GM19023 (cell line): ENCODE measurements at regions not wholly inside any gene's neighbourhood (a gene's known extent, or its start where the extent isn't known, plus 50 kb on each side); places are given as distances from the start of the nearest gene placed in this dataset.

ENCODE experiments used
- ATAC-seq: cut with Tn5 transposase; IDR thresholded peaks from one replicate; pipeline ENCODE4 v1.9.1; 2021; ENCODE audit warnings: mild to moderate bottlenecking, moderate library complexity; ENCODE audit not compliant: unreplicated experiment

- ATAC-seq = no peak
Observed at GRCh38 chr20:50339466-50339901, 148.9 kb downstream of the CEBPB start.

GRCh38 chr20:50340541-50340940 lies 149.9 kb downstream of the CEBPB start:
- ATAC-seq = no peak

- ATAC-seq = no peak
Observed at GRCh38 chr20:50341050-50341449, 150.4 kb downstream of the CEBPB start.

- ATAC-seq = no peak
Observed at GRCh38 chr20:50341880-50342637, 151.4 kb downstream of the CEBPB start.

- no peak for ATAC-seq
Observed at GRCh38 chr20:50342638-50343102, 152.0 kb downstream of the CEBPB start.

DNA sequence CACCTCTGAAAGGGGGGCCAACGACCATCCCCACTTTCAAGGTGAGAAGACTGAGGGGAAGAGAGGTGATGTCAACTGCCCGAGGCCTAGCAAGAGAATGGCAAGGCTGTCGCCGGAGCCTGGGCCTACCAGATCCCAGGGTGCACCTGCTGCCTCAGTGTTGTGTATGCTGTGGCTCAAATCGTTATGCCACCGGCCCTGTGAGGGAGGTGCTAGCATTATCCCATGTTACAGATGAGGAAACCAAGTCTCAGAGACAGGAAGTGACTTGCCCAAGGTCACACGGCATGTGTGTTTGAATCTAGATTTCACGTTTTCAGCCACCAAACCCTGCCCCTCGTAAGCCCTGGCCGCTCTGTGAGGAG lies 152.5 kb downstream of the CEBPB start:
- no peak for ATAC-seq

DNA sequence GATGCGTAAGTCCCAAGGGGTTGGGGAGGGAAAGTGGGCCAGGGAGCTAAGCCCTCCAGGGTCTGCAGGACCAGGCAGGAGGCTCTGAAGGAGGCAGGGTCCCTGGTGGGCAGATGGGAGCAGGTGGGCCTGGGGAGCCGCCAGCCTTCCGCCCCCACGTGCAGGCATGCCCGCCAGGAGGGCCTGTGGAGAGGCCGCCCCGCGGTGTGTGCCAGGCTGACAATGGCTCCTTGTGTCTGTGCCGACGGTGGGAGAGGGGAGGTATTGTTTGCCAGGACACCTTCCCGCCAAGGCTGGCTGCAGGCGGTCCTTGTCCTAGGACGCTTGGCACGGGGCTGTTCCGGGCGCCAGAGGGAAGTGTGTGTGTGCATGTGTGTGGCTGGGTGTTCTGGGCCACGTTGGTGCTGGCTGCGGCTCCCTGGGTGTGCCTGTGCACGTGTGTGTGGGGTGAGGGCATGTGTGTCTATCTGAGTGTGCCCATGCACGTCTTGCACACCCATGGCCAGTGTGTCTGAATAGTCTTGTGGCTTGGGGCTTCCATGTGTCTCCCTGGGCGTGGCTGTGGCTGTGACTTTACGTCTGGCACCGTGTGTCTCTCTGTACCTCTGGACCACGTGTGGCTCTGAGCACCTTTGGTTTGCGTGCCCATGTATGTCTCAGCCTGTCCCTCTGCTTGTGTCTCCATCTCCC lies 153.0 kb downstream of the CEBPB start:
- no peak for ATAC-seq

DNA sequence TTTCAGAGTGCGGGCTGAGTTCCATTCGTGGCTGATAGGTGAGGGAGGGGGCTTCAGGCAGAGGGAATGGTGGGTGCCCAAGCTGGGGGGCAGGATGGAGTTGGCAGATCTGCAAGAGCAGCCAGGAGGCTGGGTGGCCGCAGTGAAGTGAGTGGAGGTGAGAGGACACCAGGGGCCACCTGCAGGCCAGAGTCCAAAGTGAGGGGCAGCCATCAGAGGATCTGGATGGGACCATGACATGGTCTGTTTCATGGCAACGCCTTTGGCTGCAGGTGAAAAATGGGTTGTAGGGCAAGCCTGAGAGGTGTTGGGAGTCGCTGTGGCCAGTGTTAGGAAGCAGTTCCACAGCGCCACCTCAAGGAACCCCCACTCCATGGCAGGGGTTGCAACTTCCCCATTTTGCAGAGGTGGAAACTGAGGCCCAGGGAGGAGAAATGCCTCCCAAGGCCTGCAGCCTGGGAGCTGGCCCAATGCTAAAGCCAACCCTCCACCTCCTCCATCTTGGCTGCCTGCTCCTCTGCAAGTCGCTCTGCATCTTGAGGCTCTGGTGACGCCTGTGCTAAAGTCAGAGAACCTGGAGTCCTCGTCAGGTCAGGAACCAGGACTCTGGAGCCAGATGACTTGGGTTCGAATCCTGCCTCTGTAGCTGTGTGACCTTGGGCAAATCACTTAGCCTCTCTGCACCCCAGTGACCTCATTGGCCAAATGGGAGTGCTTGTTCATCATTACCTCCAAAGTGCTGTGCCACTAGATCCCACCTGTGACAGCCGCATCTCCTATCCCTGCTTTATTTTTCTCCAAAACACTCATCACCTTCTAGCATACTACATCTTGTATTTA lies 153.8 kb downstream of the CEBPB start:
- no peak for ATAC-seq

GRCh38 chr20:50345712-50346373 lies 155.2 kb downstream of the CEBPB start:
- no peak for ATAC-seq

- no peak for ATAC-seq
Observed at GRCh38 chr20:50346374-50347283, 156.0 kb downstream of the CEBPB start.

GRCh38 chr20:50347284-50348063 lies 156.8 kb downstream of the CEBPB start:
- no peak for ATAC-seq

GRCh38 chr20:50348096-50348495 lies 157.5 kb downstream of the CEBPB start:
- no peak for ATAC-seq

- ATAC-seq = no peak
Observed at GRCh38 chr20:50350510-50351249, 159.5 kb upstream of the PTPN1 start.

GRCh38 chr20:50351541-50351940 lies 158.6 kb upstream of the PTPN1 start:
- ATAC-seq = no peak

DNA sequence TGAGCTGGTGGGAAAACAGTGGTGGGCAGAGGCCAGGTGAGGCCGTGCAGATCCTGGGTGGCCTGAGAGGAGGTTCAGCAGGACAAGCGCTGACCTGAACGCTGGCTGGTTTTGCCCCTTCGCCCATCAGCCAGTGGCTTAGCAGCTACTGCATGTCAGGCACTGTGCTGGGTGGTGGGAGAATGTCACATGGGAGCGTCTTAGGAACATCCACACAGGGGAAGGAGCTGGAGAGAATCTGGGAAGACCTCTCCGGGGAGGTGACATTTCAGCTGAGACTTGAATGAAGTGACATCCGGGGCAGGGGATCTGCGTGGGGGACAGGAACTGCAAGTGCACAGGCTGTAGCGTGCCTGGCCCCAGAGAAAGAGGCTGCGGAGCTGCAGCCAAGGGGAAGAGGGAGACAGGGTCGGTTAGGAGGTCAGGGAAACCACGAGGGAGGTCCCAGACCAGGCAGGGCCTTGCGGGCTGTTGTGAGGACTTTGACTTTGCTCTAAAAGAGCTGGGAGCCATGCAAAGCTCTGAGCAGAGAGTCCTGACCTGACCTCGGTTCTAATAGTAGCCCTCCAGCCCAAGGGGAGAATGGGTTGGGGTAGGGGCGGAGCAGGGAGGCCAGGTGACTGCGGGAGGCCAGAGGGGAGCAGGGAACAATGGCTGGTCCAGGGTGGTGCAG lies 156.8 kb upstream of the PTPN1 start:
- no peak for ATAC-seq

GRCh38 chr20:50354721-50355589 lies 155.2 kb upstream of the PTPN1 start:
- no peak for ATAC-seq
